BJ (cell line): ENCODE measurements at regions not wholly inside any gene's neighbourhood (a gene's known extent, or its start where the extent isn't known, plus 50 kb on each side); places are given as distances from the start of the nearest gene placed in this dataset.

Experiments
- CTCF ChIA-PET: fragments of 350-600 bp; formaldehyde crosslinking; extraction: SDS; loops from one replicate; lab custom pipeline; 2021; ENCODE audit warnings: antibody characterized with exemption, inconsistent platforms; lab: Yijun Ruan, JAX
- POLR2A ChIA-PET: fragments of 300-600 bp; sonication (Branson Sonifier 250); formaldehyde crosslinking; extraction: SDS; loops from one replicate; lab custom pipeline; 2021; ENCODE audit warnings: antibody characterized with exemption; lab: Charles Lee
- DNase-seq: peaks from one replicate; pipeline ENCODE4 v3.0.0-alpha.2; 2011; ENCODE audit warnings: low read depth
- H3K27me3 ChIP-seq: 2 replicates; pipeline ENCODE4 v1.6.0; 2011; ENCODE audit warnings: low read length; ENCODE audit not compliant: control insufficient read depth, insufficient read depth
- H3K36me3 ChIP-seq: 2 replicates; pipeline ENCODE4 v1.5.1; 2011; ENCODE audit warnings: low read length; ENCODE audit not compliant: control insufficient read depth, insufficient read depth
- H3K4me3 ChIP-seq: 2 replicates; pipeline ENCODE4 v1.5.1; 2011; ENCODE audit warnings: low read depth, mild to moderate bottlenecking, control low read depth, low read length
- CTCF ChIP-seq: IDR thresholded peaks from 2 replicates; pipeline ENCODE4 v1.5.1; 2011; ENCODE audit warnings: low read depth, mild to moderate bottlenecking, control low read depth, inconsistent platforms, low read length, moderate library complexity; ENCODE audit not compliant: insufficient read depth

GRCh38 chr4:140238351-140239056 is 84.5 kb upstream of the MAML3 start:
- H3K36me3 ChIP-seq = no peaks in the 10 kb centered on the region
- TF ChIP-seq CTCF = no peak
- DNase-seq = no peak
- CTCF ChIA-PET = interaction anchor here (1.0 to 2.6 kb wide), 7 partner anchors 10 to 515 kb away, joined by 3 to 22 read pairs (median 3); no protein-coding TSS in a partner anchor
- H3K4me3 ChIP-seq = no peak overlapping the region
- POLR2A ChIA-PET = interaction anchor here (1.1 kb wide), 1 partner anchor 15 kb away, joined by 3 read pairs; no protein-coding TSS in a partner anchor
- no peaks in the 10 kb centered on the region for H3K27me3 ChIP-seq

GRCh38 chr4:140237616-140238350 is 83.8 kb upstream of the MAML3 start:
- Histone ChIP-seq H3K4me3 (no peak overlapping the region), H3K27me3 (no peaks in the 10 kb centered on the region), H3K36me3 (no peaks in the 10 kb centered on the region)
- CTCF ChIA-PET = interaction anchor here (0.6 to 2.6 kb wide), 7 partner anchors 9 to 620 kb away, joined by 3 to 22 read pairs (median 4); no protein-coding TSS in a partner anchor
- POLR2A ChIA-PET = interaction anchor here (1.1 to 1.2 kb wide), 2 partner anchors 16 to 87 kb away, joined by 3 to 4 read pairs; no protein-coding TSS in a partner anchor
- DNase-seq = peak; percentile 77
- TF ChIP-seq CTCF = no peak

- ChIA-PET POLR2A (interaction anchor here (1.2 kb wide), 1 partner anchor 86 kb away, joined by 4 read pairs; no protein-coding TSS in a partner anchor), CTCF (interaction anchor here (0.6 to 1.8 kb wide), 2 partner anchors 513 to 619 kb away, joined by 3 to 4 read pairs; no protein-coding TSS in a partner anchor)
- no peak for DNase-seq
- TF ChIP-seq CTCF = no peak
- no peak overlapping the region for H3K4me3 ChIP-seq
- H3K27me3 ChIP-seq = no peaks in the 10 kb centered on the region
- H3K36me3 ChIP-seq = no peaks in the 10 kb centered on the region
Observed at GRCh38 chr4:140236654-140237169, 82.7 kb upstream of the MAML3 start.

GRCh38 chr4:140234697-140235060 is 80.7 kb upstream of the MAML3 start:
- CTCF ChIA-PET = interaction anchor here (1.1 to 2.6 kb wide), 3 partner anchors 18 to 85 kb away, joined by 3 to 7 read pairs (median 4); no protein-coding TSS in a partner anchor
- POLR2A ChIA-PET = no interaction called here
- H3K4me3 ChIP-seq = no peak overlapping the region
- H3K27me3 ChIP-seq = peaks cover 2% of the 10 kb centered on the region; the same call in 1 of the 2 replicates
- no peak for TF ChIP-seq CTCF
- no peak for DNase-seq
- H3K36me3 ChIP-seq = no peaks in the 10 kb centered on the region
